GM19328 (cell line): ENCODE measurements at regions not wholly inside any gene's neighbourhood (a gene's known extent, or its start where the extent isn't known, plus 50 kb on each side); places are given as distances from the start of the nearest gene placed in this dataset.
"Not testable (repeated sequence)": the region's sequence is repeated elsewhere in the genome, so short reads cannot be mapped to it uniquely, and the experiment has no call there.

ENCODE experiments used
- ATAC-seq: cut with Tn5 transposase; IDR thresholded peaks from one replicate; pipeline ENCODE4 v1.9.1; 2021; ENCODE audit warnings: mild to moderate bottlenecking, moderate library complexity; ENCODE audit not compliant: unreplicated experiment

- ATAC-seq, result no peak
Measured at GRCh38 chr22:49475253-49475652, 352.4 kb downstream of the BRD1 start.

GRCh38 chr22:49473286-49473685 is 354.4 kb downstream of the BRD1 start:
- ATAC-seq, result no peak

- no peak for ATAC-seq
Measured at GRCh38 chr22:49470741-49471503, 356.8 kb downstream of the BRD1 start.

GRCh38 chr22:49469896-49470740 is 357.6 kb downstream of the BRD1 start:
- ATAC-seq, result no peak

- ATAC-seq, result no peak
Measured at GRCh38 chr22:49468487-49469198, 359.0 kb downstream of the BRD1 start.

GRCh38 chr22:49466878-49467595 is 360.6 kb downstream of the BRD1 start:
- ATAC-seq, result no peak

- no peak for ATAC-seq
Measured at GRCh38 chr22:49464037-49464436, 363.6 kb downstream of the BRD1 start.

GRCh38 chr22:49462795-49463194 is 364.9 kb downstream of the BRD1 start:
- no peak for ATAC-seq

- no peak for ATAC-seq
Measured at GRCh38 chr22:49462291-49462690, 365.4 kb downstream of the BRD1 start.

GRCh38 chr22:49461674-49462073 is 366.0 kb downstream of the BRD1 start:
- no peak for ATAC-seq

GRCh38 chr22:49460592-49461281 is 366.9 kb downstream of the BRD1 start:
- ATAC-seq, result no peak

- ATAC-seq, result no peak
Measured at GRCh38 chr22:49460091-49460490, 367.6 kb downstream of the BRD1 start.

GRCh38 chr22:49458708-49459099 is 369.0 kb downstream of the BRD1 start:
- ATAC-seq, result no peak

GRCh38 chr22:49457946-49458707 is 369.5 kb downstream of the BRD1 start:
- no peak for ATAC-seq

GRCh38 chr22:49457146-49457545 is 370.5 kb downstream of the BRD1 start:
- no peak for ATAC-seq

- no peak for ATAC-seq
Measured at GRCh38 chr22:49455595-49455994, 372.1 kb downstream of the BRD1 start.

GRCh38 chr22:49454726-49455125 is 372.9 kb downstream of the BRD1 start:
- no peak for ATAC-seq

- ATAC-seq, result no peak
Measured at GRCh38 chr22:49453771-49454170, 373.9 kb downstream of the BRD1 start.

- ATAC-seq, result not testable (repeated sequence)
Measured at GRCh38 chr22:49453019-49453418, 374.7 kb downstream of the BRD1 start.
